ELR (cell line): ENCODE measurements at regions not wholly inside any gene's neighbourhood (a gene's known extent, or its start where the extent isn't known, plus 50 kb on each side); places are given as distances from the start of the nearest gene placed in this dataset.
A peak's percentile ranks its signal among the peaks of the same experiment; 100 is the strongest.
"Not testable (repeated sequence)": the region's sequence is repeated elsewhere in the genome, so short reads cannot be mapped to it uniquely, and the experiment has no call there.

ENCODE experiments used
- DNase-seq: peaks from one replicate; pipeline ENCODE4 v3.0.0-alpha.2; 2015; ENCODE audit warnings: low read depth

GRCh38 chr3:148500881-148501280 is 196.8 kb upstream of the AGTR1 start:
- DNase-seq = no peak

- DNase-seq = no peak
Measured at GRCh38 chr3:148510116-148510515, 187.6 kb upstream of the AGTR1 start.

- no peak for DNase-seq
Measured at GRCh38 chr3:148510561-148510960, 187.1 kb upstream of the AGTR1 start.

DNA sequence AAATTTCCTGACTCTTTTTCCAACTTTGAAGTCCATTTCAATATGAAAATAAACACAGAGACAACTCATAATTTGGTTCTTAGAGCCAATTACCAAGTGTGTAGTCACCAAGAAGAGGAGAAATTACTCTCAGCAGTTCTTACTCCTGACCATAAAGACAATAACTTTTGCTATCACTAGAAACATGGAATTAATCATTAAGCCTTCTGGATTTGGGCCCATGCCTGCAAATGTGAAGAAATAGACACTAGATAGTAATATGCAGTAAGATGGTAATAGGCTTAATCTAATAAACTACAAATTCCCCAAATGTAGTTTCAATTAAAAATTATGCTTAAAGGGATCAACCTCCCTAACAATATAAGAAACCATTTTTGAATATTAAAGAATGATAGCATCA is 185.1 kb upstream of the AGTR1 start:
- DNase-seq = peak; percentile 3

DNA sequence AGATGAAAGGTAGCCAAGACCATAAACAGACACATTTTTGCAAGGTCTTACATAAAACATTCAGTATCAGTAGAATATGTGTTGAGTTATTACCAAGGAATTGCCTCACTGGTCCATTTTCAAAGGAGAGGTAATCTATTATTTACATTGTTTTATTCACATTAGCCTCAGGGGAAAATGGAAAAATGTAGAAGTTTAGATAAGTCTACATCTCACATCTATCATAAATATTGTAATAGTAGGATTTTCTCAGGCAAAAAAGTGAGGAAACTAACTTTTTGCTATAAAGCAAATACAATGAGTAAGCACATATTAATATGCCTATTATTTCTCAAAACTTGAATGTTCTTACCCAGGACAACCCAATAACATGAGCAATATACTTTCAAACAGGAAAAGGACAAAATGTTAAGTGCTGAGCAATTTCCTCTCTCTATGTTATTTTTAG is 184.6 kb upstream of the AGTR1 start:
- DNase-seq = peak; percentile 66

DNA sequence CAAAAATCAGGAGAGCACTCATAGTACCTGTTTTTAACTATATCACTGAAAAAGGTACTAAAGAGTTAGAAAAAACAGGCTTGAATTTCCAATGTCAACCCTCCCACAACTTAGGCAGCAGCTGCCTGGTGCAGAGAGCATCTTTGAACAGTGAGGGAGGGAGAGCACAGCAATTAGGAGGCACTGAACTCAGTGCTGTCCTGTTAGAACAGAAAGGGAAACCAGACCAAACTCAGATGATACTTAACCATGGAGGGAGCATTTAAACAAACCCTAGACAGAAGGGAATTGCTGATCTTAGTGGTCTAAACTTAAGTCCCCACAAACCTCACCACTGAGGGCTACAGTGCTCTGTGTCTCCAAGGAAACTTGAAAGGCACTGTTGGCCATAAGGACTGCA is 179.2 kb upstream of the AGTR1 start:
- no peak for DNase-seq

GRCh38 chr3:148525621-148526020 is 172.1 kb upstream of the AGTR1 start:
- not testable (repeated sequence) for DNase-seq

DNA sequence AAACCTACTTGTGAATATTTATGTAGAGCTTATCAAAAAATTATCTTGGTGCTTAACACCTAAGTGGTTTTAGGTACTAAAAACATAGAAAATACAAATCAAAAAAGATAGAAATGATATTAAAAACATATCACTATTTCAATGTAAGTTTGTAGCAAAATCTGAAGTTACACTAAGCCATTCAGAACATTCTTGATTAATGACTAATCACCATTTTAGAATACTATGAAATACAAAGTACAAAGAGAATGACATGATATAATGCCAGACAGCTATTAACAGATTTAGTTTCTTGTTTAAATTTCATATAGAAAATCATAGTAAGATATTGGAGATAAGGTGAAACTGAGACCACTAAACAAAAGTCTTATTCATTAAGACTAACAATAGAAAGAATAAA is 169.7 kb upstream of the AGTR1 start:
- peak; percentile 58 for DNase-seq

DNA sequence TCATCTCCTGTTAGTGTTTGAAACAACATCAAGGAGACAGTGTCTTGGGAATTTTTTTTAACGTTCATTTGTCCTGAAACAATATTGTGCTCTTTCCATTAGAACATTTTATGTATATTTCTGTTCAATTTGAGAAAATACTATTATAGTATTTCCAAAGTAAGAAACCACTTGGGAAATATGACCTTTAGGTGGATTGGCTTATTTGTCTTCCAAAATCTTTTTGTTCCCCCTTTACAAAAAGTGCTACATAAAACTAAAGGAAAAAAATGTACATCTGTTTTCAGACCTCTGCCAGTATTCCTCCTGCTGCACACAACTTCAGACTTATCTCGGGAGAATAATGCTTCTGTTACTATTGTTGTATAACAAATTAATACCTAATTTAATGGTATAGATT is 165.9 kb upstream of the AGTR1 start:
- no peak for DNase-seq

GRCh38 chr3:148532326-148532725 is 165.4 kb upstream of the AGTR1 start:
- DNase-seq = peak; percentile 52

GRCh38 chr3:148532774-148533173 is 164.9 kb upstream of the AGTR1 start:
- no peak for DNase-seq

DNA sequence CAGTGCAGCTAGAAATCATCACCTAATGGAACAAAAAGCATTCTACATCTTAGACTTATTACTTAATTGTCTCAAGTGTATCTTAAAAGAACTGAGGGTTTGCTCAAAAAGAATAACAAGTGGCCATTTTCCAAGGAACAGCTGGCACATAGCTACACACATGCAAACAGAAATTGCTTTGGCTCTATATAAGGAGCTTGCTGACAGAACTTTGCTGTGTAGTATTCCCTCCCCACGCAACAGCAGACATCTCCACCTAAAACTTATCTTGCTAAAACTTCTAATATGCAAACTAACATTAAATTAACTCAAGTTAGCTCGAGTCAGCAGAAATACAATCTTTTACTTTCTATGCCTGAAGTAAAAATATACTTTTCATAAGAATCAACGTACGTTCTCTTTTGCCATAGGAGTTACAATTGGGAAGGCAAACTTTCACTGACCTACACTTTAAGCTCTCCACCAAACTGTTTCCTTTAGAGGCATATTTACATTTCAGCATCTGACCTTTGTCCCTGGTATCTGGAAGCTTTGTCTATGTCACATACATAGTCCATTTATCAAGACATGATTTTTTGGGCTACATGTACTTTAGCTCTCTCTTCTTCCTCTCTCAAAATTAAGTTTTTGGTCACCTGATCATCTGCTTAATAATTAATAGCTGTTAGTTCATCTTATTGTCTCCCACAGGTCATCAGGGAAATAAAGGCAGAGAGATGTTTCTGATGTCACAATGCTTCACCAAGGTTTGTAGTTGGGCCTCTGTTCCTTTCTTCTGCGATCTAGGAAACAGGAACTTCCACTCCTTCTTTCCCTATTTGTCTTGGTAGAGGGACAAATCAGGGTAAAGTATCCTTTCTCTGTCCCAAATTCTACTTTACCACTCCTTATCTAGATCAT is 163.4 kb upstream of the AGTR1 start:
- no peak for DNase-seq

GRCh38 chr3:148535001-148535400 is 162.7 kb upstream of the AGTR1 start:
- DNase-seq = no peak

GRCh38 chr3:148540266-148540665 is 157.4 kb upstream of the AGTR1 start:
- no peak for DNase-seq

DNA sequence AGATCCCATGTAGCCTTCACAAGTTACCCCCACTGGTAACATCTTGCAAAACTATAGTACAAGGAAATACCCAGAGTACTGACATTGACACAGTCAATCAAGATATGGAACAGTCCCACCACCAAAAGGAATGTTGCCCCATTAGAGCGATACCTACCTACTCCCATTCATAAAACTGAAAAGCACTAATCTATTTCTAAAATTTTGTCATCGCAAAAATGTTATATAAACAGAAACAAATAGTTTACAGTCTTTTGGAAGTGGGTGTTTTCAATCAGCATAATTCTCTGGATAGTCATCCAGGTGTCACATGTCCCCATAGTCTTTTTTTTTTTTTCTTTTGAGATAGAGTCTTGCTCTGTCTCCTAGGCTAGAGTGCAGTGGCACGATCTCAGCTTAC is 156.9 kb upstream of the AGTR1 start:
- no peak for DNase-seq

GRCh38 chr3:148546959-148547358 is 150.7 kb upstream of the AGTR1 start:
- DNase-seq = no peak

- DNase-seq = no peak
Measured at GRCh38 chr3:148551767-148552260, 145.9 kb upstream of the AGTR1 start.

DNA sequence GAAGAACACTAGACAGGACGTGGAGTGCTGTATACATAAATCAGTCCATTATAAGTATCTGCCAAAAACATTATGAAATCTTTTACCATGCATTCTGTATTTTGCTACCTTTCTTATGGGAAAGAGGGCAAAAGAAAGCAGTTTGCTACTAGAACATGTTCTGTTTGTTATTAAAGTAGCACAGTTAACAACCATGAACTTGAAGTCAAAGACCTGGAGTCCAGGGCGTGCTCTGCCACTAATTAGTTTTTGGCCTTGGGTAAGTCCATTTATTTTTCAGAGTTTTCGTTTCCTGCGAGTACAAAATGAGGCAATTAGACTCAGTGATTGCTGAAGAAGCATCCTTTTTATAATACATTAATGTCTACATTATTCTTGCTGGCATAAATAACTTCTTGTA is 143.3 kb upstream of the AGTR1 start:
- no peak for DNase-seq

GRCh38 chr3:148556664-148557063 is 141.0 kb upstream of the AGTR1 start:
- DNase-seq = no peak

DNA sequence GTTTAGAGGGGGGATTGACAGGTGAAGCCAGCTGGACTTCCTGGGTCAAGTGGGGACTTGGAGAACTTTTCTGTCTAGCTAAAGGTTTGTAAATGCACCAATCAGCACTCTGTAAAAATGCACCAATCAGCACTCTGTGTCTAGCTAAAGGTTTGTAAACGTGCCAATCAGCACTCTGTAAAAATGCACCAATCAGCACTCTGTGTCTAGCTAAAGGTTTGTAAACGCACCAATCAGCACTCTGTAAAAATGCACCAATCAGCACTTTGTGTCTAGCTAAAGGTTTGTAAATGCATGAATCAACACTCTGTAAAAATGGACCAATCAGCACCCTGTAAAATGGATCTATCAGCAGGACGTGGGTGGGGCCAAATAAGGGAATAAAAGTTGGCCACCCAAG is 120.1 kb upstream of the AGTR1 start:
- DNase-seq = not testable (repeated sequence)

GRCh38 chr3:148582126-148582525 is 115.6 kb upstream of the AGTR1 start:
- DNase-seq = no peak

DNA sequence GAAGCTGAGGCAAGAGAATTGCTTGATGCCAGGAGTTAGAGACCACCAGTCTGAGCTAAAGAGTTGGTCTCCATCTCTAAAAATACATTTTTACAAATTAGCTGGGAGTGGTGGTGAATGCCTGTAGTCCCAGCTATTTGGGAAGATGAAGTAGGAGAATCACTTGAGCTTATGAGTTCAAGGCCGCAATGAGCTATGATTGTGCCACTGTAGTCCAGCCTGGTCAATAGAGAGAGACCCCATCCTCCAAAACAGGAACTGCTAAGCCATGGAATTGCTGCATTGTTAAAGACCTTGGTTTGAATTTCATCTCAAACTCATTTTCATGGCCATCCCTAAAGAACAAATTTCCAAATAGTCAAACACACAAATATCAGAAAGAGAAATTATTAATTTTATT is 113.9 kb upstream of the AGTR1 start:
- no peak for DNase-seq

DNA sequence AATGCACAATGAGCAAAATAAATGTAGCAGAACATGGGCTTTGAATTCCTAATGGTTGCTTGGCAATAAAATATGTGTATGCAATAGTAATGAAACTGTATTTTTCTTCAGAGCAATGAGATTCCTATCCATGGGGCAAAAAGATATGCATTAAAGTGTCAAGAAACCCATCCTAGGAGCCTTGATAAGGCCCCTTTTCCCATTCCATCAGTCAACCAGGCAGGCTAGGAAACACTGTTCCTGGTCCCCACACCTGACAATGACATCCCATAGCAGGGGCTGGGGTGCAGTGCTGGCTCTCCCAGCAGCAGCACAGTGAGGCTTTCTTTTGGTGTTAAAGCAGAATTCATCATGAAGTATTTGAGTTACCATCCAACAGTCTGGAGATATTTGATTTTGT is 113.3 kb upstream of the AGTR1 start:
- DNase-seq = no peak
